GM12874 (cell line): ENCODE measurements at regions not wholly inside any gene's neighbourhood (a gene's known extent, or its start where the extent isn't known, plus 50 kb on each side); places are given as distances from the start of the nearest gene placed in this dataset.

ENCODE experiments used
- TF ChIP-seq, protein P1 (sequence below): IDR thresholded peaks from 2 replicates; pipeline ENCODE4 v1.5.1; 2011; ENCODE audit warnings: low read depth, mild to moderate bottlenecking, control low read depth, low read length, moderate library complexity; ENCODE audit not compliant: insufficient read depth

DNA sequence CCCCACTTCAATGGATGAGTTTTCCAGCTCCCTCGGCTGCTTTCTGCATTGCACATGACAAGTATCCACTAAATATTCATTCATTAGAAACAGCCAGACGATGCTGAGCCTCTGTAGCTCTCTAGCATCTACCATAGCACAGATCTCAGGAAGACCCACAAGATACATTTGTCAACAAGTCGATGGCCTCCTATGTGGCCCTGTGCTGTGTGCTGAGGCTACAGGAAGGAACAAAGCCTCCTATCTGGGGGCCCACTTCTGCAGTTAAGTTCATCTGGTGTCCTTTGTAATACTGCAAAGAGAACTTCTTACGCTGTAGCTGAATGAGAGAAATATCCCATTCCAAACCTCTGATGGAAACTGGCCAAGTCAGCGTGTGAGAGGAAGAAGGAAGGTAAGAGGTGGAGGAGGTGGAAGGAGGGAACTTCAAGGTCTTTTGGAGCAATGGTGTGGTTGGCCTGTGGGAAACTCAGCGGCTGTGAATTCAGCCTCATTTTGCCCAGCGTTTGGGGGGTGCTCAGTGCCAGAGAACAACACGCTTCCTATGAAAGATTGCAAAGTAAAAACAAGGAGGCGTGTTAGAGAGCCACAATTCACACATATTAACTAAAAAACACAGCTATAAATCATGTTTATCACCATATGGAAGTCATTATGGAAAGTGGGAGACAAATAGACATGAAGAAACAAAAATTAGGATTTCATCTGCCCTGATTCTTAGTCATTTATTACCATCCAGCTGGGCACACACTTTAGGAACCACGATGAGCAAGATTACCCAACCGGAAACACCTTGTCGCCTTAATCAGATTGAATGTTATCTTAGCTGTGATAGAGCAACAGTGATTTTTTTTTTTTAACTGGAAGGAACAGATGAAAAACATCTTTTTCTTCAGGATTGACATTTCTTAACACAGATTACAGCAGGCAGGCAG is 62.2 kb upstream of the USP6NL start:
- TF ChIP-seq, protein P1, sequence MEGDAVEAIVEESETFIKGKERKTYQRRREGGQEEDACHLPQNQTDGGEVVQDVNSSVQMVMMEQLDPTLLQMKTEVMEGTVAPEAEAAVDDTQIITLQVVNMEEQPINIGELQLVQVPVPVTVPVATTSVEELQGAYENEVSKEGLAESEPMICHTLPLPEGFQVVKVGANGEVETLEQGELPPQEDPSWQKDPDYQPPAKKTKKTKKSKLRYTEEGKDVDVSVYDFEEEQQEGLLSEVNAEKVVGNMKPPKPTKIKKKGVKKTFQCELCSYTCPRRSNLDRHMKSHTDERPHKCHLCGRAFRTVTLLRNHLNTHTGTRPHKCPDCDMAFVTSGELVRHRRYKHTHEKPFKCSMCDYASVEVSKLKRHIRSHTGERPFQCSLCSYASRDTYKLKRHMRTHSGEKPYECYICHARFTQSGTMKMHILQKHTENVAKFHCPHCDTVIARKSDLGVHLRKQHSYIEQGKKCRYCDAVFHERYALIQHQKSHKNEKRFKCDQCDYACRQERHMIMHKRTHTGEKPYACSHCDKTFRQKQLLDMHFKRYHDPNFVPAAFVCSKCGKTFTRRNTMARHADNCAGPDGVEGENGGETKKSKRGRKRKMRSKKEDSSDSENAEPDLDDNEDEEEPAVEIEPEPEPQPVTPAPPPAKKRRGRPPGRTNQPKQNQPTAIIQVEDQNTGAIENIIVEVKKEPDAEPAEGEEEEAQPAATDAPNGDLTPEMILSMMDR, result no peak

DNA sequence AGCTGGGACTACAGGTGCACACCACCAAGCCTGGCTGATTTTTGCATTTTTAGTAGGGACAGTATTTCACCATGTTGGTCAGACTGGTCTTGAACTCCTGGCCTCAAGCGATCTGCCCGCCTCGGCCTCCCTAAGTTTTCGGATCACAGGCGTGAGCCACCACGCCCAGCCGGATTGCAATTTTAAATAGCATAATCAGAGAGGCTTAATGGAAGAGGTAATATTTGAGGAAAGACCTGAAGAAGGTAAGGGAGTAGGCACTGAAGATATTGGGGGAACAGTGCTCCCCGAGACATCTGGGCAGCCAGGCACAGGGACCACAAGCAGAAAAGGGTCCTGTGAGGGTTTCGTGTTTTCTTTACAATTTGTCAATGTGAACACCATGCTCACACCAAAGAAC is 61.4 kb upstream of the USP6NL start:
- TF ChIP-seq, protein P1, result no peak

DNA sequence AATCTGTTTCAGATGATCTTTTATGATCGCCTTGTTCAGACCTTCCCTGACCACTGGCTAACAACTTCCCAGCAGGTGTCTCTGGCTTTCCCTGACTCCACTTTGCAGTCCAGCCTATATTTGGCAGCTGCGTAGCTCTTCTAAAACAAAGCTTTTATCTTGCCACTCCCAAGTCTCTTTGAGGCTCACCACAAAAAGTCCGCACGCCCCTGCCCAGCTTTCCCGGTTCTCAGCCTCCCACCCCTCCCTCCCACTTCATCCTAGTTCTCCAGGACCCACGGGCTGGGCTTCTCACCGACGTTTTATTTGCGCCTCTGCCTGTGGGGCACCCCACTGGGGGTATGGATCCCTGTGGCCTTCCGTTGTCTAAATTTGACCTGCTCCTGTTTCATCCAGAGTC is 58.9 kb upstream of the USP6NL start:
- TF ChIP-seq, protein P1, result no peak

DNA sequence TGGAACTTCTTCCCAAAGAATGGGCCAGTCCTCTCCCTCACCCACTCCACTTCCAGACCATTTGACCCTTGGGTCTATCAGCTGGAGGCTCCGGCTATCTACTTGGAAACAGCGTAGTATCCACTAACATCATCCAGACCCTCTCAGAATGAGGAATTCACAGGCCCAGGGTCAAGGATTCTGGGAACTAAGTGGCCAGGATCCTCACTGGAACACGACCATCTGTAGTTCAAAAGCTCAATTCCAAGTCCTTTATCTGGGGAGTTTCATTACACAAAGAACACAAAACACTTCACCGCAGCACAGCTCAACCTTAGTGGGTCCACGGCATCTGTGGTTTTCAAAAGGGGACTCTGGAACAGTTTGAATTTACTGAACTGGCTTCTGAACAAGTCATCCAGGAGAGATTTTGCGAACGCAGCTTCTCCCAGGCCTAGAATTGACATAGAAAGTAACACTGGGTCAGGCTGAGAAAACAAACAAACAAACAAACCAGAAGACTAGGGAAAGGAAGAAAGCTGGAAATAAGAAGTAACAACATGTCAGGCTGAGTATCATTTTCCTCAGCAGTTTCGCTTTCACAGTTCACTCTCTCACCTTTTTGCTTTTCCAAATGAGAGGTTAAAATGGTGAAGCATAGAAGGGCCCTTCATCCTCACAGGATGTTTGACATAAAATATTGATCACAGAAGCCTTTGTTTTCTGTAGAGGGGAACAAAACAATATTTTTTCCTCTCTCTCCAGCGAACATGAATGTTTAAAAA is 57.6 kb upstream of the USP6NL start:
- TF ChIP-seq, protein P1, result no peak

DNA sequence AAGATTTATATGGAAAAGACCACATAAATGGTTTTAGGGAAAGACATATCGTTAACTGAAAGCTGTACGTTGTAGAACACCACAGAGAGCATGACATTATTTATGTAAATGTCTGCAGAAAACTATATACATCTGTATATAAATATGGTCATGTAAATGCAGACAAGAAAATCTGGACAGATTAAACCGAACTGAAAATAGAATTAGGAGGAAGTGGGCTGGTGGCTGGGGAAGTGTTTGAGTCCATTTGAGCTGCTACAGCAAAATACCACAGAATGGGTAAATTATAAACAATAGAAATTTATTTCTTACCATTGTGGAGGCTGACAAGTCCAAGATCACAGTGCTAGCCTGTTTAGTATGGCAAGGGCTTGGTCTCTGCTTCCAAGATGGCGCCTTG is 56.3 kb upstream of the USP6NL start:
- TF ChIP-seq, protein P1, result no peak

DNA sequence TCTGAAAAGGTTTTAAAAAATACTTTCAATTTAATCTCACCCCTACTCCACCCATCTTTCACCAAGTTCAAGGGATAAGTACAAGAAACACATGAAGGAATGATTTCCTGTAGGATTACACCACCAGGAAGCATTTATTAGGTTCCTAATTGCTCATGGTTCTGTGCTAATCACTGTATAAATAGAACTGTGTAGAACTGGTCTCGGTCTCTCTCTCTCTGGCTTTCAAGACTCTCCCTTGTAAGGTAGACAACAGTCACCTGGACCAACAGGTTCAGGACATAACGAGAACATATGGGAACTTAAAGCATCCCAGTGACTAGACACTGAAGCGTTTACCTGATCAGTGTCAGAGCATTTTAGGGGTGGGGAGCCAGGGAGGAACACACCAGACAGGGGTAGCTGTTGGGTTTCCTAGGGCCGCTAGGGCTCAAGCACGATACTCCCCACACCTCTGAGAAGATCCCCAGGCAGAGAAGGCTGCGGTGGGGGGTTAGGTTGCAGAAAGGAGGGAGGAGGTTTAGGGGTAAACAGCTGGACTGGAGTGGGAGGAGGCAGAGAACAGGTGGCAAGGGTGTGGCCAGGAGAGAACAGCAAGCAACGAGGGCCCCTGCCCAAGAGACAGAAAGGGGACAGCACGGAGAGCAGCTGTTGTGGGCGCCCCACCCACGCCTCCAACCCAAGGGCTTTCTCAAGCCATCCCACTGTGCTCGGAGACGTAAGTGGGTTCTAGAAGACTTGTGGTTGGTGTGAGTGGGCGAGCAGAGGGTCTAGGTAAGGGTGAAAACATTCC is 52.5 kb upstream of the USP6NL start:
- TF ChIP-seq, protein P1, result 0 out of 2 replicates have a peak, but pooled peaks have one; percentile 19

DNA sequence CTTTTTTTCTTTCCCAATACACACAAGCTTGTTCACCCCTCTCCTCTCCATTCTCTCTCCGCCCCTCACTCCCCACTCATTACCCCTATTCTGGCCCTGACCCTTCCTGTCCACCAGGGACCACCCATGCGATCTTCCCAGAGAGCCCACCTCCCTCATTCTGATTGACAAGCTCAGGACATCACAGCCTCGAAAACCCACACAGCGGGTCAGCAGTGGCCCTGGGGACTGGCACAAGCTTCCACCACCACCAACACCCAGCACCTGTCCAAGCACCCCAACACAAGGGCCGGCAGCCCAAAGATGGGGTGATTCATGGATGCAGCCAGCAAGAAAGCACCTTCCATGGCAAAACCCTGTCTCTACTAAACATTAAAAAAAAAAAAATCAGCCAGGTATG is 50.0 kb upstream of the USP6NL start:
- TF ChIP-seq, protein P1, result no peak
